ENCODE measurements at regions not wholly inside any gene's neighbourhood (a gene's known extent, or its start where the extent isn't known, plus 50 kb on each side); places are given as distances from the start of the nearest gene placed in this dataset.

DNA sequence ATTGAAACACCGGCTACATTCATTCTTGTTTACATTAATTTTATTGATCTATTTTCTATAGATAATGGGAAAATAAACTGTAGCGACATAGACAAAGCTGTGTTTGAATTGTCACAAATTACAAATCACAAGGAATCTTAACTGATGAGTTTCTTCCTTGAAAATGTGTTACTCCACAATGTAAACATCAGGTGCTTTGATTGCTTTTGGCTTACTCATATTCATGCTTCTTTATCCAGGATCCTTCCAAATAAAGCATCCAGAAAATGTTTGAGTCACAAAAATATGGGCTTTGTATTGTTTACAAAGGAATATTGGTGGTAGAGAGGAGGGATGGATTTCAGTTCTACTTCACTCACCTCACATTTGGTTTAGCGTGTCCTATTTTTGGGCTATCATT, 64.0 kb downstream of the BMP2 start:
- TF ChIP-seq, protein P1, sequence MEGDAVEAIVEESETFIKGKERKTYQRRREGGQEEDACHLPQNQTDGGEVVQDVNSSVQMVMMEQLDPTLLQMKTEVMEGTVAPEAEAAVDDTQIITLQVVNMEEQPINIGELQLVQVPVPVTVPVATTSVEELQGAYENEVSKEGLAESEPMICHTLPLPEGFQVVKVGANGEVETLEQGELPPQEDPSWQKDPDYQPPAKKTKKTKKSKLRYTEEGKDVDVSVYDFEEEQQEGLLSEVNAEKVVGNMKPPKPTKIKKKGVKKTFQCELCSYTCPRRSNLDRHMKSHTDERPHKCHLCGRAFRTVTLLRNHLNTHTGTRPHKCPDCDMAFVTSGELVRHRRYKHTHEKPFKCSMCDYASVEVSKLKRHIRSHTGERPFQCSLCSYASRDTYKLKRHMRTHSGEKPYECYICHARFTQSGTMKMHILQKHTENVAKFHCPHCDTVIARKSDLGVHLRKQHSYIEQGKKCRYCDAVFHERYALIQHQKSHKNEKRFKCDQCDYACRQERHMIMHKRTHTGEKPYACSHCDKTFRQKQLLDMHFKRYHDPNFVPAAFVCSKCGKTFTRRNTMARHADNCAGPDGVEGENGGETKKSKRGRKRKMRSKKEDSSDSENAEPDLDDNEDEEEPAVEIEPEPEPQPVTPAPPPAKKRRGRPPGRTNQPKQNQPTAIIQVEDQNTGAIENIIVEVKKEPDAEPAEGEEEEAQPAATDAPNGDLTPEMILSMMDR (IDR thresholded peaks at IDR 0.05; ENCODE audit: borderline replicate concordance, extremely low read depth, low read length, poor library complexity, severe bottlenecking), result no peak
- TF ChIP-seq EZH2 (IDR thresholded peaks at IDR 0.05; ENCODE audit: borderline replicate concordance, low read depth, low read length, severe bottlenecking), result no peak

Measured in DND-41 (cell line).